ENCODE measurements at regions not wholly inside any gene's neighbourhood (a gene's known extent, or its start where the extent isn't known, plus 50 kb on each side); places are given as distances from the start of the nearest gene placed in this dataset.

DNA sequence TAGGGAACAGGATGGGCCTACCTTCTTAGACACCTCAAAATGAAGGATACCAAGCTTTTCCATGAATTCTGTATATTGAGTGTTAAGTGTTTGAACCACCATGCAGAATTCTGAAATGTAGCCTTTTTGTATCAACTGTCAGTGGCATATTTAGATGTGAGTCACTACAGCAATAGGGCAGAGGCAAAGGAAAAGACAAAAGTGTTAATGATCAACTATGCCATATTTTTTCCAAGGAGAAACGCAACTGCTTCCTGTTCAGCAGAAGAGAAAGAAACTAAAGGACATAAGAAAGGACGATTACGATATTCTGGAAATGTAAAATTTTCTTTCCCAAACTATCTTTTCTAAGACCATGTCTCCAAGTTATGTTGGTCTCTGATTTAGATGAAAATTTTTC is 104.6 kb upstream of the RSPO3 start:
- no peak for DNase-seq (ENCODE audit: extremely low read depth, low read depth)
- TF ChIP-seq, protein P1, sequence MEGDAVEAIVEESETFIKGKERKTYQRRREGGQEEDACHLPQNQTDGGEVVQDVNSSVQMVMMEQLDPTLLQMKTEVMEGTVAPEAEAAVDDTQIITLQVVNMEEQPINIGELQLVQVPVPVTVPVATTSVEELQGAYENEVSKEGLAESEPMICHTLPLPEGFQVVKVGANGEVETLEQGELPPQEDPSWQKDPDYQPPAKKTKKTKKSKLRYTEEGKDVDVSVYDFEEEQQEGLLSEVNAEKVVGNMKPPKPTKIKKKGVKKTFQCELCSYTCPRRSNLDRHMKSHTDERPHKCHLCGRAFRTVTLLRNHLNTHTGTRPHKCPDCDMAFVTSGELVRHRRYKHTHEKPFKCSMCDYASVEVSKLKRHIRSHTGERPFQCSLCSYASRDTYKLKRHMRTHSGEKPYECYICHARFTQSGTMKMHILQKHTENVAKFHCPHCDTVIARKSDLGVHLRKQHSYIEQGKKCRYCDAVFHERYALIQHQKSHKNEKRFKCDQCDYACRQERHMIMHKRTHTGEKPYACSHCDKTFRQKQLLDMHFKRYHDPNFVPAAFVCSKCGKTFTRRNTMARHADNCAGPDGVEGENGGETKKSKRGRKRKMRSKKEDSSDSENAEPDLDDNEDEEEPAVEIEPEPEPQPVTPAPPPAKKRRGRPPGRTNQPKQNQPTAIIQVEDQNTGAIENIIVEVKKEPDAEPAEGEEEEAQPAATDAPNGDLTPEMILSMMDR (IDR thresholded peaks at IDR 0.05; ENCODE audit: low read depth, low read length, missing control alignments): no peak
- H3K4me3 ChIP-seq (replicated peaks; ENCODE audit: low read depth, low read length): no peak overlapping the region

DNA sequence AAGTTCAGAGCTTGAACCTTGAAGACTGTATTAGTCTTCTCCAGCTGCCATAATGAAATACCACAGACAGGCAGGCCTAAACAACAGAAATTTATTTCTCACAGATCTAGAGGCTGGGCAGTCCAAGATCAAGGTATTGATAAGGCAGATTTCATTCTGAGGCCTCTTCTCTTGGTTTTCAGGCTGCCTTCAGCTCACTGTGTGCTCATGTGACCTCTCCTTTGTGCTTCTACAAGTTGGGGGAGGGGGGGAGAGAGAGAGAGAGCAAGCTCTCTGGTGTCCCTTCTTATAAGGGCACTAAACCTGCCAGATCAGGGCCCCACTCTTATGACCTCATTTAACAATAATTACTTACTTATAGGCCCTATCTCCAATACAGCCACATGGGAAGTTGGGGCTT is 102.6 kb upstream of the RSPO3 start:
- no peak overlapping the region for H3K4me3 ChIP-seq (replicated peaks; ENCODE audit: low read depth, low read length)
- TF ChIP-seq, protein P1 (IDR thresholded peaks at IDR 0.05; ENCODE audit: low read depth, low read length, missing control alignments): no peak
- no peak for DNase-seq (ENCODE audit: extremely low read depth, low read depth)

DNA sequence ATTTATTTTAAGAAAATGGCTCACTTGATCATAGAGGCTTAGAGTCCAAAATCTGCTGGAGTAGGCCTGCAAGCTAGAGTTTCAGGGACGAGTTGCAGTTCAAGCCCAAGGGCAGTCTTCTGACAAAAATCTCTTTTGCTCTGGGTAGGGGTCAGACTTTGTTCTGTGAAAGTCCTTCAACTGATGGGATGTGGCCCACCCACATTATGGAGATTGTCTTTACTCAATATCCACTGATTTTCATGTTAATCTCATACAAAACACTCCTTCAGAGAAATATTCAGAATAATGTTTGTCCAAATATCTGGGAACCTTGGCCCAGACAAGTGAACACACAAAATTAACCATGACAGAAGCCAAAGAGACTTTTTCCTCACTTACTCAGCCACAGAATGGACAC is 98.6 kb upstream of the RSPO3 start:
- no peak overlapping the region for H3K4me3 ChIP-seq (replicated peaks; ENCODE audit: low read depth, low read length)
- DNase-seq (ENCODE audit: extremely low read depth, low read depth): no peak
- TF ChIP-seq, protein P1 (IDR thresholded peaks at IDR 0.05; ENCODE audit: low read depth, low read length, missing control alignments): no peak

DNA sequence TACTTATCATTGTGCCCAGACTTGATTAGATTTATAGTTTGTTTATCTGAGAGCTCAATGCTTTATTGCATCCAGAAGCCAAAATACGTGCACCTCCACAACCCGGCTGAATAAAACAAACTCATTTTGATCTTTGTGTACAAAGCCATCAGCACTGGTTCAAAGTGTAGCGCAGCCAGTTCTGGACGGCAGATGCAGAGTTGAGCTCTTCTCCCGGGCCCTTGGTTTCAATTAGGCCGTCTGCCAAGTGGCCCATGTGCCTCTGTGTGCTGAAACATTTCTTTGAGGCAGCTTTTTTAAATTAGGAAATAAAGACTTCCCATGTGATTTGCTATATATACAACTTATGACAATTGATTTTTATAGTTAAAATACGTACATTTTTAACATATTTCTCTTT is 96.2 kb upstream of the RSPO3 start:
- TF ChIP-seq, protein P1 (IDR thresholded peaks at IDR 0.05; ENCODE audit: low read depth, low read length, missing control alignments): no peak
- H3K4me3 ChIP-seq (replicated peaks; ENCODE audit: low read depth, low read length): no peak overlapping the region
- peak; percentile 87 for DNase-seq (ENCODE audit: extremely low read depth, low read depth)

DNA sequence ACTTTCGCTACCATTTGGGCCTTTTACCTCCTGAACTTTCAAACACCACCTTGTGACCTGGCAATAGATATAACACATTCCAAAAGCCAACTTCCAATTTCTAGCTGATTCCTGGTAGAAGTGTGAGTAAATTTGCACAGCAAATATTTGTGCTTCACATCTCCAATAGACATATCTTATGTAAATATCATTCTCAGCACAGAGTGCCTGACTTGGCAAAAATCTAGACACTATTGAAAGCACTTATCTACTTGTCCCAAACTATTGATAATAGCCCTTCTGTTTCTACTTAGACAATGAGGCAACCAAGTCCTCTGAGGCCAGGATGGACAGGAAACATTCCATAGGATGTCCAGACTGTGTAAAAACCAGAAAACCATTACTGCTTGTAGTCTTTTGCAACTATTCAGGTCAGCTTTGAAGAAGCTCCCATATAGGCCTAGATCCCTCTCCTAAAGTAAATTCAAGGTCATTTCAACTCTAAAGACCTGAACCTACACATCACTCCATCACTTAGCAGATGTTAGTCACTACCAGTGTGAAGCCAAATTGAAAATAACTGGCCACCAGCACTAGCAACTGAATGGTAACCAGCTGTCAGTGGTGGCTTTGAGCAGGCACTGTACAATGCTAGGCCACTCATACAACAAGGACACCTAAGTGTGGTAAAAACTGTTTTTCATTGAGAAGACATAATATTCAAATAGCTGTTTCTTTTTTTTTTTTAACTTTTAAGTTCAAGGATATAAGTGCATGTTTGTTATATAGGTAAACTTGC is 95.3 kb upstream of the RSPO3 start:
- TF ChIP-seq, protein P1 (IDR thresholded peaks at IDR 0.05; ENCODE audit: low read depth, low read length, missing control alignments): no peak
- no peak for DNase-seq (ENCODE audit: extremely low read depth, low read depth)
- H3K4me3 ChIP-seq (replicated peaks; ENCODE audit: low read depth, low read length): no peak overlapping the region

DNA sequence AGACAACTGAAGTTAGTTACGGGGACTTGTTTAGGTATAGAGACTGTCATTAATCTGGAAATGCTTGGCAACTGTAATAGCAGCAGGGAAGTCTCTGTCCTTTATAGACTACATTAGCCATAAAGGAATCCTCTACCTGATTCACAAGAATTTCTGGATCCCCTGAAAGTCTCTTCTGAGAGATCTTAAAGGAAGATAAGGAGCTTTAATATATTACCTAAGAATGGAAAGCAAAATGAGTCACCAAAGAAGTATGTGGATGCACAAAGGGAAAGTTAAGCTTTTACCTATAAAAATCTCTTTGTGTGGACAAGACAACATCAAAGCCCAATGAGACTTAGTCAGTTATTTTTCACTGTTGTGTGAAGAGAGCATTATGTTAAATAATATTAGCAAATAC is 92.2 kb upstream of the RSPO3 start:
- TF ChIP-seq, protein P1 (IDR thresholded peaks at IDR 0.05; ENCODE audit: low read depth, low read length, missing control alignments): no peak
- no peak overlapping the region for H3K4me3 ChIP-seq (replicated peaks; ENCODE audit: low read depth, low read length)
- no peak for DNase-seq (ENCODE audit: extremely low read depth, low read depth)

DNA sequence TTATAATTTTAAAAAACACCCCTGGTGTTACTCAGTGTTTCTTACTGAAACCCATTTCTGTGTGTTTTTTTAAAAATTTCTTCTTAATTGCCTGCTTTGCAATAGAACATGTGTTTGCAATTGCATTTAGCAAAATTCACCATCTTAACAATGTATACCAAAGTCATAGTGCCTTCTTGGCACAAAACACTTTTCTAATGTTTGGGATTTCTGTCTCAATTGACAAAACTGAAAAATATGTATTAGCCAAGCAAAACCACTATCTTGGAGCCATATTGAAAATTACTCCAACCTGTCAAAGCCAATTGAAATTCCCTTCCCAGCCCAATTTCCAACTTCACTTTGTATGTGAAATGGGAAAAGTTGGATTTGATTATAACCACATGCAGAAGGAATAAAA is 88.4 kb upstream of the RSPO3 start:
- H3K4me3 ChIP-seq (replicated peaks; ENCODE audit: low read depth, low read length): no peak overlapping the region
- TF ChIP-seq, protein P1 (IDR thresholded peaks at IDR 0.05; ENCODE audit: low read depth, low read length, missing control alignments): no peak
- no peak for DNase-seq (ENCODE audit: extremely low read depth, low read depth)
